Fibroblast of villous mesenchyme (primary cell): ENCODE measurements at regions not wholly inside any gene's neighbourhood (a gene's known extent, or its start where the extent isn't known, plus 50 kb on each side); places are given as distances from the start of the nearest gene placed in this dataset.

ENCODE experiments used
- DNase-seq: peaks from one replicate; pipeline ENCODE4 v3.0.0-alpha.2; 2010; ENCODE audit warnings: low read depth
- H3K4me3 ChIP-seq: 2 replicates; pipeline ENCODE4 v1.5.1; 2011; ENCODE audit warnings: low read depth, mild to moderate bottlenecking, low read length
- TF ChIP-seq, protein P1 (sequence below): IDR thresholded peaks from 2 replicates; pipeline ENCODE4 v1.5.1; 2012; ENCODE audit warnings: low read depth, mild to moderate bottlenecking, low read length; ENCODE audit not compliant: insufficient read depth

DNA sequence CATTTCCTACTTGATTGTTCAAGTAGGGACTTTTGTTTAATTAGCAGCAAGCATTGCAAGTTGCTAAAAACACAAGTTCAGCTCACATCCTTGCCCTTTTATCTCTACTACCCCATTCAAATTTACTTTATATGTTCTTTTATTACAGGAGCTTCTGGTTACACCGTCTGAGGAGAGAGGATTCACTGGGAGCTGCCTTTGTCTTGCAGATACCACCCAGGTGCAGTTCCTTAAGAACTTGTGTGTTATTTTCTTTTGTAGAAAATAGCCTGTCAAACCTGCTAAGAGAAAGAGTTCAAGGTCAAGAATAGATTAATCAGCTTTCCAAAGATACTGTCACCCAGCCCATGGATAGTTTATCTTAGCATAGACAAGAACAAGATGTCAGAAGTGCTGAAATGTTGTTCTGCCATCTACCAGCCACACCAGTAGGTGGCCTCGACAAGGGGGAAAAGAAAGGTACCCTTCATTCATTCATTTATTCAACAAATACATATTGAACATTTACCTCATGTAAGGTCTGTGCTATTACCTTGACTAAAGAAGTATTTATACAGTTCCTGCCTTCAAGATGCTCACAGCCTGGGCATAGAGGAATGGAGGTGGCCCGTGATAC lies 750.3 kb downstream of the MAT2B start:
- TF ChIP-seq, protein P1, sequence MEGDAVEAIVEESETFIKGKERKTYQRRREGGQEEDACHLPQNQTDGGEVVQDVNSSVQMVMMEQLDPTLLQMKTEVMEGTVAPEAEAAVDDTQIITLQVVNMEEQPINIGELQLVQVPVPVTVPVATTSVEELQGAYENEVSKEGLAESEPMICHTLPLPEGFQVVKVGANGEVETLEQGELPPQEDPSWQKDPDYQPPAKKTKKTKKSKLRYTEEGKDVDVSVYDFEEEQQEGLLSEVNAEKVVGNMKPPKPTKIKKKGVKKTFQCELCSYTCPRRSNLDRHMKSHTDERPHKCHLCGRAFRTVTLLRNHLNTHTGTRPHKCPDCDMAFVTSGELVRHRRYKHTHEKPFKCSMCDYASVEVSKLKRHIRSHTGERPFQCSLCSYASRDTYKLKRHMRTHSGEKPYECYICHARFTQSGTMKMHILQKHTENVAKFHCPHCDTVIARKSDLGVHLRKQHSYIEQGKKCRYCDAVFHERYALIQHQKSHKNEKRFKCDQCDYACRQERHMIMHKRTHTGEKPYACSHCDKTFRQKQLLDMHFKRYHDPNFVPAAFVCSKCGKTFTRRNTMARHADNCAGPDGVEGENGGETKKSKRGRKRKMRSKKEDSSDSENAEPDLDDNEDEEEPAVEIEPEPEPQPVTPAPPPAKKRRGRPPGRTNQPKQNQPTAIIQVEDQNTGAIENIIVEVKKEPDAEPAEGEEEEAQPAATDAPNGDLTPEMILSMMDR: no peak
- DNase-seq: no peak

DNA sequence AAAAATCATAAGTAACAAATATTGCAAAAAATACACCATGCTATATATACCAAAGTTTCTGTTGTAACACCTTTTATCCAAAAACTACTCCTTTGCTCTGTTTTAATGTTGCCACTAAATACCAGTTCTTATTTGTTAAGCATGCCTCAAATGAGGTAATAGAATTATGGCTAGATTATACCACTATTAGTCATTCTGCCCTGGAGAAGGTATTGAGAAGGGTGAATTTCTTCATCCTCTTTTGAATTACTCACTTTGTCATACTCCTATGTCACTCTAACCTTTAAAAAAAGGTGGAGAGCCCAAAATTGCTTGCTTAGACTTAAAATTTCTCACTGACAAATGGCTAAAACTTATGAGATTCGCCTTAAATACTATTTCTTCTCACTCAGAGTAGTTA lies 750.9 kb downstream of the MAT2B start:
- H3K4me3 ChIP-seq: no peak overlapping the region
- DNase-seq: no peak
- TF ChIP-seq, protein P1: no peak

More for the DNA sequence above, 750.3 kb downstream of the MAT2B start:
- no peak overlapping the region for H3K4me3 ChIP-seq

- TF ChIP-seq, protein P1: no peak
- DNase-seq: no peak
- H3K4me3 ChIP-seq: no peak overlapping the region
Observed at GRCh38 chr5:164256954-164257353, 751.5 kb downstream of the MAT2B start.

GRCh38 chr5:164265566-164265965 lies 760.1 kb downstream of the MAT2B start:
- TF ChIP-seq, protein P1: no peak
- no peak overlapping the region for H3K4me3 ChIP-seq
- no peak for DNase-seq

DNA sequence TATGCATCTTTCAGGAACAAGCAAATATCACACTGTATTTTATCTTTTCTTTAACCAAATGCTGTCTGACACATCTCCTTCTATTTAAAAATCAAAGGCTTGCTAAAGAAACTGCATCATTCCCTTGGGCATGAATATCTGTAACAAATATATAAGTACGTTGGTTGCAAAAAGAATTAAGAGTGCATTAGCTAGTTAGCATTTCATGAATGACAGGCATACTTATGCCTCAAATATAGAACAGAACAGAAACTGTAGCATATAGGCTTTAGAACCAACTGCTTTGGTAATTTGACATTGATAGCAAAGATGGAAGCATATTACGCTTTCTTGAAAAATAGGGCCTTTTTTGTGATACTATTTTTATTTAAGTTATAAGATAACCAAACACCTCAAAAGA lies 761.2 kb downstream of the MAT2B start:
- H3K4me3 ChIP-seq: no peak overlapping the region
- DNase-seq: no peak
- TF ChIP-seq, protein P1: no peak

- no peak for DNase-seq
- H3K4me3 ChIP-seq: no peak overlapping the region
- TF ChIP-seq, protein P1: no peak
Observed at GRCh38 chr5:164277720-164278119, 772.3 kb downstream of the MAT2B start.

DNA sequence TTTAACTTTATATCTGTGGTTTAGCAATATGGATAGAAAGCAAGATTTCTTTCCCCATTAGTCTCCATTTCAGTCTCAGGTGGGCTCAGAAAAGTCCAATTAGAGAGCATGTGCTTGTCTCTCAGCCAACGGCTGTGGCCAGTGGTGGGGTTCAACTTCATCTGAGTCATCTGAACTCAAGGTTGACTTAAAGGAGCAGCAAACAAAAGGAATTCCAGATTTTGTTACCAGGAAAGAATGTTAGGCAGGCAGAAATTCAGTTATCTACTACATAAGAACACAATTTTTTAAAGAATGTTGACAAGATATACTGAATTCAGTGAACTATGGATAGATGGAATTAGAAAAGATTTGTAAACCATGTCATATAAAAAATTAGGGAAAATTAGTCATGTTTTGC lies 784.1 kb downstream of the MAT2B start:
- no peak for DNase-seq
- TF ChIP-seq, protein P1: no peak

More for the DNA sequence above, 784.1 kb downstream of the MAT2B start:
- H3K4me3 ChIP-seq: no peak overlapping the region
